ENCODE measurements at regions not wholly inside any gene's neighbourhood (a gene's known extent, or its start where the extent isn't known, plus 50 kb on each side); places are given as distances from the start of the nearest gene placed in this dataset.
"Not testable (repeated sequence)": the region's sequence is repeated elsewhere in the genome, so short reads cannot be mapped to it uniquely, and the experiment has no call there.

DNA sequence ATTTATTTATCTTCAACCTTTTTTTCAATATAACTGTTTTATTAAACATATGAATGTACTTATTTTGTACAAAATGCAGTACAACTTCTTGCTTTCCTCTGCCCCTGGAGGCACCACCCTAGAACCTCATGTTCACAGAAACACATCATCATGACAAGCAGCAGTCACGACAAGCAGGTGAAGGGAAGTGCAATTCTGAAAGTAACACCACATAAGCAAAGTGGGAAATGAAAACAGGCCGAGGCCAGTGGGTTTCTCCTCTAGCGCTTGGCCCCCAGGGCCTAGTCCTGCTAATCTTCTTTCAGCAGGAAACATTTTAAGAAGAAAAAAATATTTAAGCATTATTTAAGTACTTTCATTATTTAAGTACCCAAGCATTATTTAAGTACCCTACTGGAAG, 598.1 kb downstream of the SH2D4B start:
- no peak for DNase-seq

DNA sequence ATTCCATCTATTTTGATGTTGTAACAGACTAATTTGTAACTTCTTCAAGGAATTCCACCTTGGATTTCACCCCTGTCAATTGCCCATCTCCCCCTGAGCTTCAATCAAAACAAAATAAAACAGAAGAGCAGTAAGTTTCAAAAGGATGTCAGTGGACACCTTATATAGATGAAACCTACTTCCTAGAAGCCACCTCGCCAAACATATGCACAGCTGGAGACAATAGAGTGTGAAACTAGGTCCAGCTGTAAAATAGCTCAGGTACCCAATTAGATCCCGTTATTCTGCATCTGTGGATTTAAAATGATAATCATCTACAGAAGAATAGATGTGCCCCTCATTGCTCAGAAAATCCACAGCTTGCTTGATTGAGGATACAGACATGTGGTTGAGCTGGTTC, 598.6 kb downstream of the SH2D4B start:
- DNase-seq, result no peak

DNA sequence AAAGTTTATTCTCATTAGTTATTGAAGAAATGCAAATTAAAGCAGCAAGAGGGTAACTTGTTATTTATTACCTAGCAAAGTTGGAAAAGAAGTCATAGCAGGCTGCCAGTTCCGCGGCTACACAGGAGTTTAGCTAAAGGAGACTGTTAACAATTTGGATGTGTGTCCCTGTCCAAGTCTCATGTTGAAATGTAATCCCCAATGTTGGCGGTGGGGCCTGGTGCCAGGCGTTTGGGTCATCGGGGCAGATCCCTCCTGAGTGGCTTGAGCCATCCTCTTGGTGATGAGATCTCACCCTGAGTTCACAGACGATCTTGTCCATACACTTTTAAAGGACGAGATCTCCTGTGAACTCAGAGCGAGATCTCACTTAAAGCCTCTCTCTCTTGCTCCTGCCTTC, 608.3 kb downstream of the SH2D4B start:
- no peak for DNase-seq

DNA sequence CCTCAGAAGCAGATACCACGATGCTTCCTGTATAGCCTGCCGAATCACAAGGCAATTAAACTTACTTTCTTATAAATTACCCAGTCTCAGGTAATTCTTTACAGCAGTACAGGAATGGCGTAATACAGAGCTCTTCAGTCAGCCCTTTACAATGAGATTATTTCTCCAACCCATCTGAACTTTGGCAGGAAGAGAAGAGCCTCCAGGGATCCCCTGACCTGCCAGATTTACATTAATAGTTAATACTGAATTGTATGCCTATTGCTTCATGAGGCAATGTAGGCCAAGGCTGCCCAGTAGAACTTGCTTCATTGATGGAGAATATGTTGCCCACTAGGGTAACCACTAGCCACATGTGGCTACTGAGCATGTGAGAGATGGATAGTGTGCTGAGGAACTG, 608.7 kb downstream of the SH2D4B start:
- DNase-seq, result no peak

DNA sequence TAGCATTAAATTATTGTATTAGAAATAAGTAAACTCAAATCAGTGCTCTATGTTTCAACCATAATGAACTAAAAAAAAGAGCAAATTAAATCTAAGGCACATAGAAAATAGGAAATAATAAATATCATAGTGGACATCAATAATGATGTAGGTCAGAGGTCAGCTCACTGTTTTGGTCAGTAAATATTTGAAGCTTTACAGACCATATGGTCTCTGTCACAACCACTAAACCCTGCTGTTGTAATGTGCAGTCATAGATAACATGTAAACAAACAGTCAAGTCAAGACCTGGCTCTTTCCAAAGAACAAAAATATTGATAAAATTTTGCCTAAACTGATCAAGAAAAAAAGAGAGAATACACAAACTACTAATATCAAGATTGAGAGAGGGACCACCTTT, 615.0 kb downstream of the SH2D4B start:
- no peak for DNase-seq

DNA sequence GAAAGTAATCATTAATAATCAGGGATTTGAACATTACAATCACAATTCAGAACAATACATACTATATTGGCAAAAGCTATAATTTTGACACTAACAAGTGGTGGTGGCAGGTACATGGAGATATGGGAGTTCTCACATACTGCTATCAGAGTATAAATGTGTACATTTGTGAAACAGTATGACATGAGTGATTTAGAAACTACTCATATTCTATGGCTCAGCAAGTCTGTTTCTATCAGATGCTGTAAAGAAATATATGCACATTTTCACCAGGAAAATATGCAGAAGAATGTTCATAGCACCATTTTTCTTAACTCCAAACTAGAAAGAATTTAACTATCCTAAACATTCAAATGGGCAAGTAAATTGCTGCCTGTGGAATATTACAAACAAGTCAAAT, 620.0 kb downstream of the SH2D4B start:
- no peak for DNase-seq

DNA sequence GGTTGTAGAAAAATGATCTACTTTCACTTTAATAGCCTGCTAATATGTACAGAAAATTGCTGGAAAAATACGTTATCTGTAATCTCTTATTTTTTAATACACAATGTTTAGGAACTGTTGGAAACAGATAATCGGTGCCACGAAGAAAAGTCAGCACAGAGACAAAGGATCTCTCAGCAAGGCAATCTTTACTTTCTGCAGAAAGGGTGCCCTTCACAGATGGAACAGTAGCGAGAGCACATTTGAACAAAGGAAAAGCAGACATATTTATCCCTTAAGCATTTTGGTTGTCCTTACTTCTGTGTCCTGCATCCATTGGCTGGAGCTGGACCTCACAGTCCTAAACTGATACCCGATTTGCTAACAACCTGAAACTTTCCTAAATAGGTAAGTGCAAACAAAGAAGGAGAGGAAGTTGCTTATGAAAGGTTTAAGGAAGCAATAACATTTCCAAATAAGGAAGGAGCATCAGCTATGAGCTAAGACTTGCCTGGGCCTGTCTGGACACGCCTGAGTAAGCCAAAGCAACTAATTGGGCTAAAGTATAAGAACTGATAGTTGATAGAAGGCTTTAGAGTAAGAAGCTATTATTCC, 640.0 kb downstream of the SH2D4B start:
- no peak for DNase-seq

DNA sequence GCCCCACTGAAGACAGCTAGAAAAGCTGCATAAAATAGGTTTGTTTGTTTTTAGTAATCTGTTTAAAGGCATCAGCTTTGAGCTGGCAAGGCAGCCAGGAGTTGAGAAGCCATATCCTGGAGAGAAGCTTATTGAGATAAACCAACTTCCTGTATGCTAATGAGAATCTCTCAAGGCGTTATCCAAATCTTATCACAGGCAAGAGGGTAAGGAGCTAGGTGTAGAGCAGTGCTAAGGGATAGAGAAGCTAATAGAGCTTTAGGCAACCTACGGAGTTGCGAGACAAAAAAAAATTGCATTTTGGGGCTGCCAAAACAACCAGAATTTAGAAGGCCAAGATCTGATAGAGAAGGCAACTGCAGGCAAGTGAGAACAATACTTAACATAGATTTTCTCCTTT, 641.6 kb downstream of the SH2D4B start:
- no peak for DNase-seq

DNA sequence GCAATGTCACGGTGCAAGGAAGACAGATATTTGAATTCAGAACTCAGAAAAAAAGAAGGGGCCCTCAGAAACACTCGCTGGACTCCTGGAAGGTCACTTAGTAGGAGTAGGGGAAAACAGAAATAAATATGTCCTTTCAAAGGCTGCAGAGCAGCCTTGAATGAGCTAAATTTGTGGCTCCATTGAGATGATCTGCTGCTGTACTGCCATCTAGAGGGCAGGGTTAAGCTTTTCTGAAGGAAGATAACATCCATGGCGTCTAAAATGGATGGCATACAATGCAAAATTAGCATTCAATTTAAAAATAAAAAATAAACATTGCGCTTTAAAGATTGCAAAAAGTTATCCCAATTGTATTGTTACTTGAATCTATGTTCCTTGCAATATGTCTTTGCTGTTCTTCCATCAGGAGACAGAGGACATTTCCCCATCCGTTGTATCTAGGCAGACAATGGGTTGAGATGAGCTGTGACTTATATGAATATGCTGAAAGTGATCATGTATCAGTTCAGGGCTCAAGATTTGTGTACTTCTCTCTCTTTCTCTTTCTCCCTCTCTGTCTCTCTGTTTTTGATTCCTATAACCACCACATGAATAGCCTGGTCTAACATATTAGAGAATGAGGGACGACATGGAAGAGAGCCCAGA, 642.2 kb downstream of the SH2D4B start:
- peak; percentile 2 for DNase-seq

DNA sequence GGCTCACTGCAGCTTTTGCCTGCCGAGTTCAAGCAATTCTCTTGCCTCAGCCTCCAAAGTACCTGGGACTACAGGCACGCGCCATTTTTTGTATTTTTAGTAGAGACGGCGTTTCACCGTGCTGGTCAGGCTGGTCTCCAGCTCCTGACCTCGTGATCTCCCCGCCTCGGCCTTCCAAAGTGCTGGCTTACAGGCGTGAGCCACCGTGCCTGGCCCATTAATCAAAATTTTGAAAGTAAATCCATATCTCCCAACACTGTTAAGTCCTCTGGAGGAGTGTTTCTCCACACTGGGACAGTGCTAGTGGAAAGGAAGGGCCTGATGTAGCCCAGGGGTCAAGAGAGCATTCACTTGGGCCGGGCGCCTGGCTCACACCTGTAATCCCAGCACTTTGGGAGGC, 644.6 kb downstream of the SH2D4B start:
- DNase-seq, result no peak

DNA sequence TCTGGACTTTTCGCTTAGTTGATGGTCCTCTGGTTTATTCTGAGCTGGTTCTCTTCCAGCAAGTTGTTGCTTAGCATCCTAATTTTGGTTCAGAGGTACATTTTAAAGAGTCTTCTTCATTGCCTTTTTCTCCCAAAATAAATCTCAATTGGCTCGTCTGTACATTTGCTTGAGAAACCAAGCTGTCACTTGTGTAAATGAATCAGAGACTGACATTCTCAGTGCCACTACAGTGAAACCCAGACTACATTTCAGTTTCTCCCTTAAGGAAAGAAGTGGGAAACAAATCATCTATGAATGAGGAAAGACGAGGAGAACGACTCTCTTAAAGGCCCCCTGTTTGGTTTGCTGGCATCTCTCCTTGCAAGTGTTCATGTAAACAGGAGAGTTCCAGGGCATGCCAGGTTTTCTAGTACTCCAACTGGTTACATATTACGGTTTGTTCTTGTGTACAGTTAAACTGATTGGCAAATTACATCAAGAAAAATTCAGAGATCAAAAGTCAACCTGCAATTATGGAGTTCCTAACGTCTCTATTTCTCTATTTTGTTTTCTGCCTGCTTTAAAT, 654.6 kb downstream of the SH2D4B start:
- DNase-seq, result no peak

DNA sequence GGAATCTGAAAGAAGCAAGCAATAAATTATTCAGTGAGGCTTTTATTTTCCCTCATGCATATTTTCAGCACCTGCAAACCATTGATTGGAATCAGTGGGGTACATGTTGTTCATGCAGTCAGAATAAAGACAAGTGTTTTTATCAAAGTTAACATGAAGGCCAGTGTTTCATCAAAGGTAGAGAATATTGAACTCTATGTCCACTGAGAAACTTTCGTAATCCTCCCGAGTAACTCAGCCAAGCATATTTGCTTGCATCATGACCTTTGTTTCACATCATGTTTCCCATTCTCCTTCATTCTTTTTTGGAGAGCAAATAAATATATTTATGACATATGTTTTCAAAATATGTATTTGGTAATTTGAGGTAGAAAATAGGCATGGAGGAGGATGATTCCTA, 663.1 kb downstream of the SH2D4B start:
- no peak for DNase-seq

DNA sequence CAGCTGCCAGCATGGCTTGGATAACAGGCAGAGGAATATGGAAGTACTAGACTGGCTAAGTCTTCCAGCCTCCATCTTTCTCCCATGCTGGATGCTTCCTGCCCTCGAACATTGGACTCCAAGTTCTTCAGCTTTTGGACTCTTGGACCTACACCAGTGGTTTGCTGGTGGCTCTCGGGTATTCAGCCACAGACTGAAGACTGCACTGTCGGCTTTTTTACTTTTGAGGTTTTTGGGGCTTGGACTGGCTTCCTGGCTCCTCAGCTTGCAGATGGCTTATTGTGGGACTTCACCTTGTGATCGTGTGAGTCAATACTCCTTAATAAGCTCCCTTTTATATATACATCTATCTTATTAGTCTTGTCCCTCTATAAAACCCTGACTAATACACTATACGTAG, 667.6 kb upstream of the NRG3 start:
- DNase-seq, result not testable (repeated sequence)

DNA sequence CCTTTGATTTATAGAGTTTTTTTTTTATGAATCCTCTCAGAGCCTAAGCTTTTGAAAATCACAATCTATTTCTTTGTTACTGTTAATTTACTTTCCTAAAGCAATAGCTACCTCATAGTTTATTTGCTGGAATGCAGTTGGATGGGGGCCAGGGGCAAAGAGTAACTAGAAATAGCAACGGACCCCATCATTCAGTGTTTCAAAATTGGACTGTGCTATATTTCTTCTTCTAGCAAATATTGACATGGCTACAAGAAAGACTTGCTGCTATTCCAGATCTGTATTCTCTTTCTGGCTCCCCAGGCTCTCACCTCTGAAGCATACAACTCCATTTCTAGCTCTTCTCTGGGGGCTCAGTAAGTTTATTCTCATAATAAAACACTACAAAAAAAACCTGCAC, 661.6 kb upstream of the NRG3 start:
- no peak for DNase-seq

DNA sequence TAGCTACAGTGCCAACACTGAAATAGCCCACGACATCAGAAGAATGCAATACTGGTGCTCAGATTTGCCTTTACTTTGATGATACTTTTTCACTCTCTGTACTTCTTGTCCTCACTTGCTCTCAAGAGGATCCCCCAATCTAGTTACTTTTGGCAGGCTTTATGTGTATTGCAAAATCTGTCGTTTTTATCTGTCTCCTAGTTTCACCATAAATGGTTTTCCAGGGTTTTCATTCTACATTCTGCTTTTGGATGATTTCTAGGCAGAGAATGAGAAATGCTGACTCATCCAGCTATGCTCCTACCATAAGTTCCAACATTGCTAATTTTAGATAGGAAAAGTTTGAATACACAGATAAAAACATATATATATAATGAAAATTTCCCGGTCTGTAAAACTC, 659.5 kb upstream of the NRG3 start:
- no peak for DNase-seq

DNA sequence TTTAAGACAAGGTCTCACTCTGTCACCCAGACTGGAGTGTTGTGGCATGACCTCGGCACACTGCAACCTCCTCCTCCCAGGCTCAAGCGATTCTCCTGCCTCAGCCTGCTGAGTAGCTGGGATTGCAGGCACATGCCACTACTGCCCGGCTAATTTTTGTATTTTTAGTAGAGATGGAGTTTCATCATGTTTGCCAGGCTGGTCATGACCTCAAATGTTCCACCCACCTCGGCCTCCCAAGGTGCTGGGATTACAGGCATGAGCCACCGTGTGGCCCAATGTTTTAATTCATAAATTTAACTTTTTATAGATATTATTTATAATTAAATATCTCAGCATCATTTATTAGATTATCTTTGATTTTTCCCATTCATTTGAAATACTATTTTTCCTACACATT, 658.0 kb upstream of the NRG3 start:
- DNase-seq, result no peak

DNA sequence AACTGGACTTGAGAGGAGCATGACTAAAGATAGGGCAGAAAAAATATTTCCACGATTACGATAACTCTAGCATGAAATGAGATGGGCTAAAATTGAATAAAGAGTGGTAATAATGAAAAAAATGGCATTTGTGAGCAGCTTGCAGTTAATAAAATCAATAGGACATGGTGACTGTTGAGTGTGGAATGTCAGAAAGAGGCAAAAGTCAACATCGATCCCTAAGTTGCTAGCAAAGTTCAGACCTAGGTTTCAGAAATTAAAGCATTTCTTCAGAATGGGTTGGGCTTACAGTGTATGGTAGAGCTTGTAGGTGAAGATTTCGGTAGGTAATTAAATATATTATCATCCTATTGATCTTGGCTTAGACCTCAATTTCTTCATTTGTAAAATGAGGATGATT, 656.7 kb upstream of the NRG3 start:
- no peak for DNase-seq

DNA sequence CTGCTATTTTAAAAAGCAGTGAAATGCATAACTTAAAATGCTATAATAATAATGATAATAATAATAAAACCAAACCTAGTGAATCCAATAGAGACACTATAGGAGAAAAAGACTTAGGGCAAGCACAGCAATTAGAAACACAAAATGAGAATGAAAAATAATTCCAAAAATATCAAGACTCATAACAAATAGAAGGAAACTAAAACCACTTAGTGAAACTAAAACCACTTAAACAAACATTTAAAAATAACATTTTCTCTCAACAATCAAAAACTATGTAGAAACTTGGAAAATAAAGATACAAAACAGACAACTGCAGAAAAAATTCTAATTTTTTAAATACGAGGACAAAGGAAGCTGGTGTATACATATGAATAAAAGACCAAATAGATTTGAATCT, 655.2 kb upstream of the NRG3 start:
- DNase-seq, result no peak

DNA sequence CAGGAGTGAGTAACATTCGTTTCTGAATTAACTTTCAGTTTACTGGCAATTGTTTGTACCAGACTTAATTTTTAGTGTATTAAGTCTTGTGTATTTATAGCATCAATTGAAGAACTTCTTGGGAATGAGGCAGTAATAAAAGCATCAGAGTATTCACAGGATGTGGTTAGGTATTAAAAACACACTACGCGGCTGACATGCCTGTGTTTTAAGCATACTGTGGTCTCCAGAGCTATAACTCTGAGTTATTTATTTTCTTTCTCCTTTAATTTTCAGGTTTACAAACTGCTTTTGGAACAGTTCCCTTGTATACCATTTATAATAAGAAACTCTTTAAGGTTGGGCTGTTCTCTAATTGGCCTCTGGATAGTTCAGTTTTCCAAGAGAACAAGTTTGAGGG, 626.1 kb upstream of the NRG3 start:
- no peak for DNase-seq

DNA sequence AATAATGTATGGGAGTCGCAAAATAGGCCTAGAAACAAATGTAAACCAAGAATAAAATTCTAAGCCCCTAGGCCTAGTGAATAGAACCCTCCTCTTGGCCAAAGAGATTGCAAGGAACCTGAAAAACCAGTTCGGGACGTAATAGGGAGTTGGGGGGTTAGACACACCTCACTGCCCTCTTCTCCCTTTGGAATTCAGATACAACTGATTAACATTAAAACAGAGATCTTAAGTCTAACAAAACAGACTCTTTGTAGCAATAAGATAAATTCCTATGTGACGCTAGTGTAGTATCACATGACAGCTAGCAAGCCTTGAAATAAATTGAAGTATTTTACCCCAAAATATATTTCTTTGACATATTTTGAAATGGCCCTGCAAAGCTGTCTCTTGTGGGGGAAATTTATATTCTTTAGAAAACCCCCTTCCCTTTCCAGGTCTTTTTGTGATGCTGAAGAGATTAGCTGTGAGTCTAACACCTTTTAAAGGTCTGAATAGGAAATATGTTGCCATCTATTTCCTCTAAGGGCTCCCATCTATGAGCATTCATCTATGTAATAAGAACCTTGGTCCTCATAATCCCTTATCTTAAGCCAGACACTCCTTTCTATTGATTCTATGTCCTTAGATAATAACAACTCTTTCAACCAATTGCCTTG, 623.4 kb upstream of the NRG3 start:
- DNase-seq, result no peak

DNA sequence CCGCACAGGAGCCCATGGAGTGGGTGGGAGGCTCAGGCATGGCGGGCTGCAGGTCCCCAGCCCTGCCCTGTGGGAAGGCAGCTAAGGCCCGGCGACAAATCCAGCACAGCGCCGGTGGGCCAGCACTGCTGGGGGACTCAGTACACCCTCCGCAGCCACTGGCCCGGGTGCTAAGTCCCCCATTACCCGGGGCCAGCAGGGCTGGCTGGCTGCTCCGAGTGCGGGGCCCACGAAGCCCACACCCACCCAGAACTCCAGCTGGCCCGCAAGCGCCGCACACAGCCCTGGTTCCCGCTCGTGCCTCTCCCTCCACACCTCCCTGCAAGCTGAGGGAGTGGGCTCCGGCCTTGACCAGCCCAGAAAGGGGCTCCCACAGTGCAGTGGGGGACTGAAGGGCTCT, 610.0 kb upstream of the NRG3 start:
- not testable (repeated sequence) for DNase-seq

DNA sequence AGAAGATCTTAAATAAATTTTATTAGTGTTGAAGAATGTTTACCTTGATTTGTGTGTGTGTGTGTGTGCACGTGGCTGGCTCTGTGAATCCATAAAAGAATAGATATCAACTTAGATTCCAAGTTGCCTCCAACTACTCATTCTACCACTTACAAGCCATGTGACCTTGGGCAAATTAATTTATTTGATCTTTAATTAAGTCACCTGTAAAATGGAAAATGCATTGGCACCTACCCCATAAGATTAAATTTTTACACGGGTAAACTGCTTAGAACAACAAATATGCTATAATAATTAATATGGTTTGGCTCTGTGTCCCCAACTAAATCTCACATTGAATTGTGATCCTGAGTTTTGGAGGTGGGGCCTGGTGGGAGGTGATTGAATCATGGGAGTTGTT, 604.9 kb upstream of the NRG3 start:
- DNase-seq, result no peak

DNA sequence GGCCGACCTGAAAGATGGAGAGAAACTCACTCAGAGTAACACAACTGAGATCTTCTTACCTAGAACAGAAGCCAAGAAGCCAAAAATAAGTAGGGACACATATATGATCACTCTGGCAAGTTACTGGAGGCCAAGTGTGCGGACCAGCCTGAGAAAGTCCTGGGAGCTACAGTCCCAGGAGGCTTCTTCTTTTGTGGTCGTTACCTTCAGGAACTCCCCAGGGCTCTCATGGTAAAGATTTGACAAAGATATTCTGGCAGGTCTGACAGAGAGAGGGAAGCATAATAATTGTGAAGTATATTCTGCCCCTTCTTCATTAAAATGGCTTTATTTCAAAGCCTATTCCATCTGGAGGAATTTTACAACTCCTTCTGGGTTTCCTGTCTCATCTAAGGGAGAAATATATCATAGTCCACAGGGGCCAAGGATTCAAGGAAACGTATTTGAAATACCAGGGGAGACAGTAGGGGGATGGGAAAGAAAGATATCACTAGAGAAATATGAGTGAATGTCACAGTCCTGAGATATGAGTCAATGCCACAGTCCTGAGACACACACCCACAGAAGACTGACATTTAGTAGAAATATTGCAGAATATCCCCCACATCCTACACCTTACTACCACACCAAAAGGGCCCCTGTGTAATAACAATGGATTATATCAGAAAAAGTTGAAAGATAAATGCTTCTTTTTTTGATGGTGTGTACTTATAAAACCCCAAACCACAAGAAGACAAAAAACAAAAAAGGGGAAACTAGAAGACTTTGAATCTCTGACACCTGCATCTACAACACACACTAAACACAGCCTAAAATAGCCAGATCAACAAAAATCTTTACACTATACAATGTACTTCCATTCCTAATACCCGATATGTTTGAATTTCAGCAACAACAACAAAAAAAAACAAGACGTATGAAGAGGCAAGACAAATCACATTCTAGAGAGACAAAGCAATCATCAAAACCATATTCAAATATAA, 594.2 kb upstream of the NRG3 start:
- DNase-seq, result no peak

Data from activated CD4-positive, alpha-beta T cell treated with anti-CD3 and anti-CD28 coated beads, Interleukin-2, amount 50 U/mL, for 16 hours (primary cell).